HEK293 (cell line): ENCODE measurements at regions not wholly inside any gene's neighbourhood (a gene's known extent, or its start where the extent isn't known, plus 50 kb on each side); places are given as distances from the start of the nearest gene placed in this dataset.

Source experiments
- ATF2 ChIP-seq: fragments of 450-650 bp; formaldehyde crosslinking; IDR thresholded peaks from 2 replicates; pipeline ENCODE4 v1.5.1; 2016; ENCODE audit warnings: missing biosample characterization, missing genetic modification characterization, low read depth
- CTCF ChIP-seq: fragments of 450-650 bp; formaldehyde crosslinking; IDR thresholded peaks from 2 replicates; pipeline ENCODE4 v1.5.1; 2016; ENCODE audit warnings: missing biosample characterization, missing genetic modification characterization
- MYNN ChIP-seq: fragments of 450-650 bp; formaldehyde crosslinking; IDR thresholded peaks from 2 replicates; pipeline ENCODE4 v1.5.1; 2016; ENCODE audit warnings: missing biosample characterization, missing genetic modification characterization, borderline replicate concordance
- PBX3 ChIP-seq: sonication (generic); formaldehyde crosslinking; IDR thresholded peaks from 2 replicates; pipeline ENCODE4 v1.8.1; 2022; ENCODE audit warnings: mild to moderate bottlenecking, moderate library complexity, missing genetic modification reagents
- ZFP69B ChIP-seq: fragments of 450-650 bp; formaldehyde crosslinking; IDR thresholded peaks from 2 replicates; pipeline ENCODE4 v1.5.1; 2016; ENCODE audit warnings: missing biosample characterization, missing genetic modification characterization
- ZNF155 ChIP-seq: fragments of 450-650 bp; formaldehyde crosslinking; IDR thresholded peaks from 2 replicates; pipeline ENCODE4 v1.5.1; 2016; ENCODE audit warnings: missing biosample characterization, missing genetic modification characterization
- ZNF416 ChIP-seq: fragments of 450-650 bp; formaldehyde crosslinking; IDR thresholded peaks from 2 replicates; pipeline ENCODE4 v1.5.1; 2016; ENCODE audit warnings: missing biosample characterization, missing genetic modification characterization
- ZNF501 ChIP-seq: fragments of 450-650 bp; formaldehyde crosslinking; IDR thresholded peaks from 2 replicates; pipeline ENCODE4 v1.5.1; 2016; ENCODE audit warnings: missing biosample characterization, missing genetic modification characterization

GRCh38 chr20:52805843-52806242 lies 166.3 kb upstream of the TSHZ2 start:
- TF ChIP-seq CTCF (tag by site-specific recombination) = no peak
- TF ChIP-seq PBX3 (CRISPR knock-in tag) = no peak
- TF ChIP-seq MYNN (tag by site-specific recombination) = no peak
- TF ChIP-seq ZNF501 (tag by site-specific recombination) = no peak
- no peak for TF ChIP-seq ZNF416 (tag by site-specific recombination)
- TF ChIP-seq ZFP69B (tag by site-specific recombination) = no peak
- no peak for TF ChIP-seq ZNF155 (tag by site-specific recombination)
- TF ChIP-seq ATF2 (tag by site-specific recombination) = no peak
